ENCODE measurements at regions not wholly inside any gene's neighbourhood (a gene's known extent, or its start where the extent isn't known, plus 50 kb on each side); places are given as distances from the start of the nearest gene placed in this dataset.
A peak's percentile ranks its signal among the peaks of the same experiment; 100 is the strongest.

GRCh38 chr5:77945874-77946273, 169.7 kb upstream of the TBCA start:
- no peaks in the 10 kb centered on the region for H3K9me2 ChIP-seq (replicated peaks; ENCODE audit: low read length)
- H3K79me2 ChIP-seq (ENCODE audit: low read length), result no peaks in the 10 kb centered on the region
- H3K9me3 ChIP-seq (ENCODE audit: low read length), result no peaks in the 10 kb centered on the region
- H4K20me1 ChIP-seq (ENCODE audit: low read length), result no peaks in the 10 kb centered on the region
- DNase-seq (no peak), ATAC-seq (peak; percentile 31; the same call in 1 of the 2 replicates)
- intact Hi-C loops (cut with micrococcal nuclease), result loop anchor here (1.0 to 10.0 kb wide), 5 partner anchors 53 to 381 kb away; no protein-coding TSS in a partner anchor
- TF ChIP-seq, protein P1, sequence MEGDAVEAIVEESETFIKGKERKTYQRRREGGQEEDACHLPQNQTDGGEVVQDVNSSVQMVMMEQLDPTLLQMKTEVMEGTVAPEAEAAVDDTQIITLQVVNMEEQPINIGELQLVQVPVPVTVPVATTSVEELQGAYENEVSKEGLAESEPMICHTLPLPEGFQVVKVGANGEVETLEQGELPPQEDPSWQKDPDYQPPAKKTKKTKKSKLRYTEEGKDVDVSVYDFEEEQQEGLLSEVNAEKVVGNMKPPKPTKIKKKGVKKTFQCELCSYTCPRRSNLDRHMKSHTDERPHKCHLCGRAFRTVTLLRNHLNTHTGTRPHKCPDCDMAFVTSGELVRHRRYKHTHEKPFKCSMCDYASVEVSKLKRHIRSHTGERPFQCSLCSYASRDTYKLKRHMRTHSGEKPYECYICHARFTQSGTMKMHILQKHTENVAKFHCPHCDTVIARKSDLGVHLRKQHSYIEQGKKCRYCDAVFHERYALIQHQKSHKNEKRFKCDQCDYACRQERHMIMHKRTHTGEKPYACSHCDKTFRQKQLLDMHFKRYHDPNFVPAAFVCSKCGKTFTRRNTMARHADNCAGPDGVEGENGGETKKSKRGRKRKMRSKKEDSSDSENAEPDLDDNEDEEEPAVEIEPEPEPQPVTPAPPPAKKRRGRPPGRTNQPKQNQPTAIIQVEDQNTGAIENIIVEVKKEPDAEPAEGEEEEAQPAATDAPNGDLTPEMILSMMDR (conservative IDR thresholded peaks at IDR 0.05; ENCODE audit: low read depth, low read length), result no peak
- TF ChIP-seq EZH2 (IDR thresholded peaks at IDR 0.05; ENCODE audit: low read length, unreplicated experiment) (no peak), EZH2phosphoT487 (IDR thresholded peaks at IDR 0.05; ENCODE audit: borderline replicate concordance, low read length) (no peak)
- no peaks in the 10 kb centered on the region for H3K4me1 ChIP-seq (ENCODE audit: insufficient read depth, low read length)
- H3K9ac ChIP-seq (ENCODE audit: low read length), result no peak overlapping the region
- no TSS peak for BruUV-seq (replicated peaks)
- H2AFZ ChIP-seq (ENCODE audit: low read length), result no peak overlapping the region
- no peak overlapping the region for H3K4me2 ChIP-seq (ENCODE audit: low read length)
- no peaks in the 10 kb centered on the region for H3K36me3 ChIP-seq (ENCODE audit: low read depth, low read length)
- no peak overlapping the region for H3K4me3 ChIP-seq (ENCODE audit: low read length)
- ChIA-PET POLR2A (ENCODE audit: unreplicated experiment) (no interaction called here), CTCF (no interaction called here)
- no peak overlapping the region for H3K27ac ChIP-seq (ENCODE audit: low read length)
- no peaks in the 10 kb centered on the region for H3F3A ChIP-seq (ENCODE audit: low read length, unreplicated experiment)
- no peaks in the 10 kb centered on the region for H3K27me3 ChIP-seq (ENCODE audit: low read length)

DNA sequence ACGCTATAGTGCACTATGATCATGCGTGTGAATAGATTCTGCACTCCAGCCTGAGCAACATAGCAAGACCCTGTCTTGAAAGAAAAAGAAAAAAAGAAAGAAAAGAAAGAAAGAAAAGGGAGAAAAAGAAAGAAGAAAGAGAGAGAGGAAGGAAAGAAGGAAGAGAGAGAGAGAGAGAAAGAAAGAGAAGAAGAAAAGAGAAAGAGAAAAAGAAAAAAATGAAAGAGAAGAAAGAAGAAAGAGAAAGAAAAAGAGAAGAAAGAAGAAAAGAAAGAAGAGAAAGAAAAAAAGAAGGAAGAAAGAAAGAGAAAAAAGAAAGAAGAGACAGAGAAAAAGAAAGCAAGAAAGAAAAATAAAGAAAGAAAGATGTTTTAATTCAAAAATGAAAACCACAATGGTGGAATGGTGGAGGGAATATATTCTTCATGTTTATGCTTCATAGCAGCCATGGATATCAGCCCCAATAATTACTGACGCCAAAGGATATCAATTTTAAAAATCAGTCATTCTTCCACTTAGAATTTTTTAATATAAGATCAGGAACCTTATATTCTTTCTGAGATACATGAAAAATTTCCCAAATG, 168.7 kb upstream of the TBCA start:
- Histone ChIP-seq H3F3A (ENCODE audit: low read length, unreplicated experiment) (no peaks in the 10 kb centered on the region), H4K20me1 (ENCODE audit: low read length) (no peaks in the 10 kb centered on the region), H3K4me3 (ENCODE audit: low read length) (no peak overlapping the region), H2AFZ (ENCODE audit: low read length) (no peak overlapping the region), H3K79me2 (ENCODE audit: low read length) (no peaks in the 10 kb centered on the region), H3K27ac (ENCODE audit: low read length) (no peak overlapping the region), H3K9me3 (ENCODE audit: low read length) (no peaks in the 10 kb centered on the region), H3K9me2 (replicated peaks; ENCODE audit: low read length) (no peaks in the 10 kb centered on the region), H3K4me1 (ENCODE audit: insufficient read depth, low read length) (no peaks in the 10 kb centered on the region), H3K9ac (ENCODE audit: low read length) (no peak overlapping the region), H3K27me3 (ENCODE audit: low read length) (no peaks in the 10 kb centered on the region), H3K4me2 (ENCODE audit: low read length) (no peak overlapping the region), H3K36me3 (ENCODE audit: low read depth, low read length) (no peaks in the 10 kb centered on the region)
- CTCF ChIA-PET, result no interaction called here
- no peak for ATAC-seq
- POLR2A ChIA-PET (ENCODE audit: unreplicated experiment), result no interaction called here
- no peak for DNase-seq
- BruUV-seq (replicated peaks), result no TSS peak
- no peak for TF ChIP-seq EZH2phosphoT487 (IDR thresholded peaks at IDR 0.05; ENCODE audit: borderline replicate concordance, low read length)
- TF ChIP-seq, protein P1 (conservative IDR thresholded peaks at IDR 0.05; ENCODE audit: low read depth, low read length), result no peak
- intact Hi-C loops (cut with micrococcal nuclease), result loop anchor here (5.0 to 10.0 kb wide), 3 partner anchors 62 to 380 kb away; no protein-coding TSS in a partner anchor

GRCh38 chr5:77943851-77944250, 167.7 kb upstream of the TBCA start:
- ATAC-seq (no peak), DNase-seq (no peak)
- no peaks in the 10 kb centered on the region for H3K9me2 ChIP-seq (replicated peaks; ENCODE audit: low read length)
- no peak overlapping the region for H3K9ac ChIP-seq (ENCODE audit: low read length)
- no peak overlapping the region for H2AFZ ChIP-seq (ENCODE audit: low read length)
- TF ChIP-seq EZH2phosphoT487 (IDR thresholded peaks at IDR 0.05; ENCODE audit: borderline replicate concordance, low read length) (no peak), EZH2 (IDR thresholded peaks at IDR 0.05; ENCODE audit: low read length, unreplicated experiment) (no peak)
- TF ChIP-seq, protein P1 (conservative IDR thresholded peaks at IDR 0.05; ENCODE audit: low read depth, low read length), result no peak
- H3K4me2 ChIP-seq (ENCODE audit: low read length), result no peak overlapping the region
- no peaks in the 10 kb centered on the region for H3K9me3 ChIP-seq (ENCODE audit: low read length)
- intact Hi-C loops (cut with micrococcal nuclease), result loop anchor here (10.0 kb wide), 1 partner anchor 379 kb away; no protein-coding TSS in a partner anchor
- H3K79me2 ChIP-seq (ENCODE audit: low read length), result no peaks in the 10 kb centered on the region
- H4K20me1 ChIP-seq (ENCODE audit: low read length), result no peaks in the 10 kb centered on the region
- no peaks in the 10 kb centered on the region for H3K4me1 ChIP-seq (ENCODE audit: insufficient read depth, low read length)
- no peaks in the 10 kb centered on the region for H3F3A ChIP-seq (ENCODE audit: low read length, unreplicated experiment)
- CTCF ChIA-PET, result no interaction called here
- BruUV-seq (replicated peaks), result no TSS peak
- POLR2A ChIA-PET (ENCODE audit: unreplicated experiment), result no interaction called here
- H3K27ac ChIP-seq (ENCODE audit: low read length), result no peak overlapping the region
- H3K27me3 ChIP-seq (ENCODE audit: low read length), result no peaks in the 10 kb centered on the region
- no peaks in the 10 kb centered on the region for H3K36me3 ChIP-seq (ENCODE audit: low read depth, low read length)
- no peak overlapping the region for H3K4me3 ChIP-seq (ENCODE audit: low read length)
